NCI-H2107 (cell line): ENCODE measurements at regions not wholly inside any gene's neighbourhood (a gene's known extent, or its start where the extent isn't known, plus 50 kb on each side); places are given as distances from the start of the nearest gene placed in this dataset.

Experiments used
- DNase-seq: peaks from one replicate; lab custom pipeline; 2025; lab: John Stamatoyannopoulos, UW

- DNase-seq, result no peak
Observed at GRCh38 chr1:106961646-106962045, 94.8 kb upstream of the PRMT6 start.

DNA sequence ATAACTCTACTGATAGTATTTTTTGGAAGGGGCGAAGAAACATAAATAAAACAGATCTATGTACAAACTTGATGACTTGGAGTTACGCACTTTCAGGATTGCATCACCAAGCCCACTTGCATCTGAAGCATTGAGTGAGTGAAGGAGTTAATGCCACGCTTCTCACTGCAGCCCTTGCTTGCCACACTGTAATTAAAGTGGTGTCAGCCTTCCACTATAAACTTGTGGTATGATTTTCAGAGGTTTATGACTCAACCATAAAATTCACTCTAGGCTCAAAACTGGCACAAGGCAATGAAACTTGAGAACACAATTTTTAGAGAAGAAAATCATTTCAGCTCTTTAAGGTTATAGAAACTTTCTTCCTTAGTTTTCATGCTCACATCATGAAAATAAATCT is 93.9 kb upstream of the PRMT6 start:
- DNase-seq, result no peak

GRCh38 chr1:106964495-106964894 is 92.0 kb upstream of the PRMT6 start:
- DNase-seq, result no peak

GRCh38 chr1:106968644-106969043 is 87.8 kb upstream of the PRMT6 start:
- DNase-seq, result no peak

DNA sequence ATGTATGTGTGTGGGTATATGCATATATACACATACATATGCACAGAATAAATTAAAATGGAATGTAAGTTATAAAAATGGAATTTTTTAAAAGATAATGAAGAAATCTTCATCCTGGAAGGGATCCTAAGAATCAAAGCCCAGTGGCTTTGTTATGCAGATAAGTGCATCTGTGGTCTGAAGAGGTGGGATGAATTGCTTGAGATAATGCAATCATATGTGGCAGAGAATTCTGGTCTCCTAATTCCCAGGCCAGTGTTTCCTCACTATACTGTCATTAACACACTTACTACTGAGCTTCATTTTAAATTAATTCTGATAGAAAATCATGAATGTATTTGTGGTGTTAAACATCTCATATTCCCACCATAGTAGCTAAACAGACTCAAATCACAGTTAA is 86.7 kb upstream of the PRMT6 start:
- DNase-seq, result no peak

DNA sequence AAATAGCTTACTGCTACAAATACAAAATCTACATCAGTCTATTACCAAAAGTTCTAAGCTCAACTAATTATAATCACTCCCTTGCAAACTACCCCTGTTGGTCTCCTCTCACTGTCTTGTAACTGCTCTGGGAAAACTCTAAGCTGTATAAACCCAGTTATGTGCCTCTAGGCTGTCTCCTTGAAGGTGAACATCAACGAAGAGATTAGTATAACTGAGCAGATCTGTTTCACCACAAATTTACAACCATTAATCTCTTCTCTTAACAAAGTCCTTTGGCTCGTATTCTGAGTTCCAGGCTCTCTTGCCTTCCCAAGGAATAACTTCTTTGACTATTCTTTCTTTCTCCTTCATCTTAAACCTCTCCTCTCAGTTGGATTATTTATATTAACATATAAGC is 84.4 kb upstream of the PRMT6 start:
- DNase-seq, result no peak

GRCh38 chr1:106975944-106976343 is 80.5 kb upstream of the PRMT6 start:
- DNase-seq, result no peak

DNA sequence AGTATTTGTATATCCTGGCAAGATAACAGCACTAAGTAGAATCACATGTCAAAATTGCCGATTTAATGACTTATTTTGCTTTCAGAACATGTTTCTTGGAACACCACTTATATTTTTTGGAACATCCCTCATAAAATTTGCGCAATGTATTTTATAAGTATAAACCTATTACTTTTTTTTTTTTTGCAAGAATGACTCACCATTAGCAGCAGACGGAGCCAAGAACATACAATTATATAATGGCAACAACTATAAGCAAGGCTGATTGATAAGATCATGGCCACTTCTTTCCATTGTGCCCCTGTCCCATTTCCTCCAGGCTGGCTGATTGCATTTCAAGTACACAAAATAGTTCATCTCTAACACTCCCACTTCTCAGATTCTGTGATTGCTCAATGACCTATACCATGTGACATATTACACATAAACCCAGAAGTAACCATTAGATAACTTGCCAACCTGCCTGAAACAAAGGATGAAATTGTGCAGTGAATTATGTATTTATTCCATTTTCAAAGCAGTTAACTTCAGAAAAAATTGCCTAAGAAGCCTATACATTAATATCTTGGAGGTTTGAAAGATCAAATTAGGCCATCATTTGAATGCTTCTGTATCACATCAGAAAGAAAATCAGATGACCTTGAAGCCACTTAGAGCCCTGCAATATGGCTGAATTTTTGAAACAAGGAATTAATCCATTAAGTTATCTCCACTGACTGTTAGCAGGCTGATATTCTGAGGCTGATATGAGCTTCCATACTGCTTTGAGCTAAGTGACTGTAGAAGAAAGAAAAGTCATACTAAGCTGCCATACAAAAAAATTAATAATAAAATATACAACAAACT is 77.8 kb upstream of the PRMT6 start:
- DNase-seq, result no peak

GRCh38 chr1:106979371-106979770 is 77.1 kb upstream of the PRMT6 start:
- DNase-seq, result no peak

DNA sequence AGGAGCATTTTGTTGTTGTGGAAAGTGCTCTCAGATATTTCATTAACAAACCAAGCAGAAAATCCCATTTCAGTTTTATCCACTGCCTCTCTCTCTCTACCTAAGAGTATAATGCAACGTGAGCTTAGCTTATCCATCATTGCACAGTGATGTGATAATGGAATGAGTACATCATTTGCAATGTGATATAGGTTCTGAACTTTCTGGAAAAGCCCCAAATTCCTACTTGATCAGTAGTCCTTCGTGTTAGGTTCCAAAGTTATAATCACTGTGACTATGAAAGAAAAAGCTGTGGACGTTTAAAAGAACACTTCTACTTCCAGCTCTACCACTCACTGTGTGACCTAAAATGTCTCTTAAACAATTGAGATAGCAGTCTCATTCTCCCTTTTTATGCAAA is 76.4 kb upstream of the PRMT6 start:
- no peak for DNase-seq

- no peak for DNase-seq
Observed at GRCh38 chr1:106984801-106985200, 71.7 kb upstream of the PRMT6 start.

GRCh38 chr1:106986603-106987002 is 69.9 kb upstream of the PRMT6 start:
- no peak for DNase-seq

GRCh38 chr1:106995970-106996369 is 60.5 kb upstream of the PRMT6 start:
- DNase-seq, result no peak

DNA sequence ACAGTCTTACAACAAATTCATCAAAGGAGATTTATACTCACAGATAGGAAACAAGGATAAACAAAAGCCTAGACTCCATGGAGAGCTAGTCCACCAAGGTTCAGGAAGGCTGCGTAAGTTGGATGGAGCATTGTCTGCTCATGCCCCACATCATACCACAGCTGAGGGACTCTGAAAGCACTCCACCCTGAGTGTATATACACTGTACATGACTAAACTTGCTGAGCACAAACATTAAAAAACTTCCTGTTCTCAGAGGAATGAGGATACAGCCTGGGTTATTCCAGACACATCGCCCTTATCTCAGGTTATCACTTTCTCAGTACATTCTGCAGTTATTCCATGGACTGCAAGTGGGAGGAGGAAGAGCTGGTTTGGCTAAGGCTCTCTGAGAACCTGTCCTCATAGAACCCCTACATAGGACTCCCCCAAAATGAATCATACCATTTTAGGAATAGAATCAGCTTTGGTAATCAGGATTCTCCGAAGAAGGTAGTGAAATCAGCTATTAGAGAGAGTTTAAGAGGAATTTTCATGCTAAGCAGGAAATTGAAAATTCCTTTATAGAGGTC is 58.0 kb upstream of the PRMT6 start:
- DNase-seq, result no peak

DNA sequence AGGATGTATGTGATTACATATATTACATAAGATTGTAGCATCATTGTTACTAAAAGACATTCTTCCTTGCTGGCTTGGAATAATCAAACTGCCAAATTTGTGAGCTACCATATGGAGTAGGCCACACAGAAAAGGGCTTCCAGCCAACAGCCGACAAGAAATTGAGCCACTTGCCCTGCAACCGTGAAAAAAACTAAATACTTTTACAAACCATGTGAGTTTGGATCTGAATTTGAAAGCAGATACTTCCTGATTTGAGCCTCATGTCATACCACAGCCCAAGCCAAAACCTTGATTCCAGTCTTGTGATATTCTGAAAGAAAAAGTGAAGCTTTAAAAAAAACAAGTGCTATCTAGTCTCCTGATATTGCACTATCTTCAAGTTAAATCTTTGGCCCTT is 55.6 kb upstream of the PRMT6 start:
- no peak for DNase-seq

DNA sequence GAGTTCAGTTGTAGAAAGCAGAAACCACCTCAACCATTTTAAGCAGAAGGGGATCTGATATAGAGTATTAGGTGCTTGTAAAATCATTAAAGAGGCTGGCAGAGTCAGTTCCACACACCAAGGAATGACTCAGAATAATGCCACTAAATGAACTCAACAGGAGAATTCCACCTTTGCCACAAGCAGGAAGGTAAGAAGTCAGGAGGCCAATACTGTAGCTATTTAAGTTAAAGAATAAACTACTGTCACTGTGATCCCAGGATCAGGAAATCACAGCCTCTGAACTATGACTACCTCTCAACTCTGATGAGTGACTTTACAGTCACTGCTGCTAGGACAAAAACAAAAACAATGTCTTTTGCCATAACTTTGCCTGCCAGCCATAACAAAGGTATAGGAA is 52.5 kb upstream of the PRMT6 start:
- no peak for DNase-seq

- DNase-seq, result no peak
Observed at GRCh38 chr1:107004421-107004820, 52.1 kb upstream of the PRMT6 start.
